Activated naive CD8-positive, alpha-beta T cell treated with anti-CD3 and anti-CD28 coated beads, Interleukin-2, amount 50 U/mL, for 24 hours (primary cell): ENCODE measurements at regions not wholly inside any gene's neighbourhood (a gene's known extent, or its start where the extent isn't known, plus 50 kb on each side); places are given as distances from the start of the nearest gene placed in this dataset.

Source experiments
- ATAC-seq: fragments of 150-1000 bp; cut with Tn5 transposase; one replicate; pipeline ENCODE4 v1.10.0; 2021
- DNase-seq: peaks from one replicate; pipeline ENCODE4 v3.0.0; 2021
- H3K27ac Mint-ChIP-seq: one replicate; pipeline ENCODE4 v1.8.0; 2021; ENCODE audit warnings: mild to moderate bottlenecking, mixed read lengths
- H3K27me3 Mint-ChIP-seq: one replicate; pipeline ENCODE4 v1.8.0; 2021; ENCODE audit warnings: mixed read lengths
- H3K36me3 Mint-ChIP-seq: one replicate; pipeline ENCODE4 v1.8.0; 2021; ENCODE audit warnings: low read depth, mixed read lengths
- H3K4me1 Mint-ChIP-seq: one replicate; pipeline ENCODE4 v1.8.0; 2021; ENCODE audit warnings: mixed read lengths
- H3K4me3 Mint-ChIP-seq: one replicate; pipeline ENCODE4 v1.8.0; 2021; ENCODE audit warnings: mild to moderate bottlenecking, moderate library complexity, mixed read lengths
- H3K9me3 Mint-ChIP-seq: one replicate; pipeline ENCODE4 v1.8.0; 2021; ENCODE audit warnings: mixed read lengths

- Mint-ChIP-seq H3K9me3 (no peaks in the 10 kb centered on the region), H3K27ac (no peak overlapping the region), H3K4me1 (no peaks in the 10 kb centered on the region), H3K36me3 (no peaks in the 10 kb centered on the region), H3K4me3 (no peak overlapping the region), H3K27me3 (peaks cover 2% of the 10 kb centered on the region)
- no peak for DNase-seq
- ATAC-seq, result no peak
Observed at GRCh38 chrX:16376056-16376455, 208.8 kb downstream of the MAGEB17 start.

- Mint-ChIP-seq H3K27ac (no peak overlapping the region), H3K9me3 (no peaks in the 10 kb centered on the region), H3K27me3 (peaks cover 3% of the 10 kb centered on the region), H3K36me3 (no peaks in the 10 kb centered on the region), H3K4me1 (no peaks in the 10 kb centered on the region), H3K4me3 (no peak overlapping the region)
- no peak for ATAC-seq
- no peak for DNase-seq
Observed at GRCh38 chrX:16386126-16386525, 218.8 kb downstream of the MAGEB17 start.

GRCh38 chrX:16392597-16392996, 225.3 kb downstream of the MAGEB17 start:
- no peaks in the 10 kb centered on the region for H3K36me3 Mint-ChIP-seq
- H3K27me3 Mint-ChIP-seq, result peaks cover 3% of the 10 kb centered on the region
- no peak for ATAC-seq
- H3K9me3 Mint-ChIP-seq, result no peaks in the 10 kb centered on the region
- no peak overlapping the region for H3K27ac Mint-ChIP-seq
- no peak overlapping the region for H3K4me3 Mint-ChIP-seq
- DNase-seq, result no peak
- H3K4me1 Mint-ChIP-seq, result no peaks in the 10 kb centered on the region

- H3K9me3 Mint-ChIP-seq, result no peaks in the 10 kb centered on the region
- H3K4me3 Mint-ChIP-seq, result no peak overlapping the region
- H3K27me3 Mint-ChIP-seq, result peaks cover 3% of the 10 kb centered on the region
- ATAC-seq, result no peak
- DNase-seq, result no peak
- H3K4me1 Mint-ChIP-seq, result no peaks in the 10 kb centered on the region
- H3K36me3 Mint-ChIP-seq, result no peaks in the 10 kb centered on the region
- no peak overlapping the region for H3K27ac Mint-ChIP-seq
Observed at GRCh38 chrX:16394290-16394689, 227.0 kb downstream of the MAGEB17 start.

GRCh38 chrX:16403808-16404207, 236.5 kb downstream of the MAGEB17 start:
- no peaks in the 10 kb centered on the region for H3K36me3 Mint-ChIP-seq
- no peak for ATAC-seq

GRCh38 chrX:16416588-16416987, 233.4 kb upstream of the S100G start:
- DNase-seq (no peak), ATAC-seq (no peak)
- Mint-ChIP-seq H3K27me3 (peaks cover 5% of the 10 kb centered on the region), H3K4me1 (no peaks in the 10 kb centered on the region), H3K36me3 (no peaks in the 10 kb centered on the region), H3K9me3 (no peaks in the 10 kb centered on the region), H3K27ac (no peak overlapping the region), H3K4me3 (no peak overlapping the region)

More at GRCh38 chrX:16403808-16404207, 236.5 kb downstream of the MAGEB17 start:
- Mint-ChIP-seq H3K27me3 (peaks cover 2% of the 10 kb centered on the region), H3K4me3 (no peak overlapping the region), H3K9me3 (no peaks in the 10 kb centered on the region), H3K27ac (no peak overlapping the region), H3K4me1 (no peaks in the 10 kb centered on the region)
- no peak for DNase-seq

GRCh38 chrX:16418650-16419049, 231.3 kb upstream of the S100G start:
- H3K4me1 Mint-ChIP-seq, result no peaks in the 10 kb centered on the region
- H3K27ac Mint-ChIP-seq, result no peak overlapping the region
- ATAC-seq (no peak), DNase-seq (no peak)
- H3K36me3 Mint-ChIP-seq, result no peaks in the 10 kb centered on the region
- H3K27me3 Mint-ChIP-seq, result no peaks in the 10 kb centered on the region
- no peak overlapping the region for H3K4me3 Mint-ChIP-seq
- H3K9me3 Mint-ChIP-seq, result no peaks in the 10 kb centered on the region

- Mint-ChIP-seq H3K4me3 (no peak overlapping the region), H3K36me3 (no peaks in the 10 kb centered on the region), H3K4me1 (peaks cover 3% of the 10 kb centered on the region), H3K27me3 (no peaks in the 10 kb centered on the region), H3K9me3 (no peaks in the 10 kb centered on the region), H3K27ac (no peak overlapping the region)
- ATAC-seq (no peak), DNase-seq (no peak)
Observed at GRCh38 chrX:16427668-16428067, 222.3 kb upstream of the S100G start.

- H3K9me3 Mint-ChIP-seq, result no peaks in the 10 kb centered on the region
- no peaks in the 10 kb centered on the region for H3K36me3 Mint-ChIP-seq
- no peaks in the 10 kb centered on the region for H3K27me3 Mint-ChIP-seq
- ATAC-seq (no peak), DNase-seq (no peak)
- H3K4me3 Mint-ChIP-seq, result no peak overlapping the region
- no peak overlapping the region for H3K27ac Mint-ChIP-seq
- H3K4me1 Mint-ChIP-seq, result peaks cover 11% of the 10 kb centered on the region
Observed at GRCh38 chrX:16429406-16429805, 220.6 kb upstream of the S100G start.

GRCh38 chrX:16431266-16431665, 218.7 kb upstream of the S100G start:
- Mint-ChIP-seq H3K4me3 (no peak overlapping the region), H3K27me3 (no peaks in the 10 kb centered on the region), H3K36me3 (no peaks in the 10 kb centered on the region), H3K9me3 (no peaks in the 10 kb centered on the region), H3K4me1 (peaks cover 10% of the 10 kb centered on the region), H3K27ac (no peak overlapping the region)
- DNase-seq (no peak), ATAC-seq (no peak)

GRCh38 chrX:16433021-16433420, 216.9 kb upstream of the S100G start:
- ATAC-seq (no peak), DNase-seq (no peak)
- peaks cover 10% of the 10 kb centered on the region for H3K4me1 Mint-ChIP-seq
- H3K36me3 Mint-ChIP-seq, result no peaks in the 10 kb centered on the region
- no peak overlapping the region for H3K27ac Mint-ChIP-seq
- H3K27me3 Mint-ChIP-seq, result no peaks in the 10 kb centered on the region
- no peak overlapping the region for H3K4me3 Mint-ChIP-seq
- H3K9me3 Mint-ChIP-seq, result no peaks in the 10 kb centered on the region

GRCh38 chrX:16435399-16435986, 214.5 kb upstream of the S100G start:
- H3K27ac Mint-ChIP-seq, result no peak overlapping the region
- H3K27me3 Mint-ChIP-seq, result no peaks in the 10 kb centered on the region
- no peak overlapping the region for H3K4me3 Mint-ChIP-seq
- no peaks in the 10 kb centered on the region for H3K9me3 Mint-ChIP-seq
- DNase-seq, result no peak
- no peaks in the 10 kb centered on the region for H3K36me3 Mint-ChIP-seq
- no peak for ATAC-seq
- peaks cover 10% of the 10 kb centered on the region for H3K4me1 Mint-ChIP-seq

- peak; percentile 66 for DNase-seq
- H3K4me3 Mint-ChIP-seq, result no peak overlapping the region
- H3K27me3 Mint-ChIP-seq, result no peaks in the 10 kb centered on the region
- no peaks in the 10 kb centered on the region for H3K36me3 Mint-ChIP-seq
- H3K9me3 Mint-ChIP-seq, result no peaks in the 10 kb centered on the region
- H3K27ac Mint-ChIP-seq, result no peak overlapping the region
- peaks cover 10% of the 10 kb centered on the region for H3K4me1 Mint-ChIP-seq
- ATAC-seq, result peak; percentile 83
Observed at GRCh38 chrX:16436348-16437188, 213.4 kb upstream of the S100G start.

- Mint-ChIP-seq H3K27ac (no peak overlapping the region), H3K4me3 (no peak overlapping the region), H3K9me3 (no peaks in the 10 kb centered on the region), H3K4me1 (no peaks in the 10 kb centered on the region), H3K27me3 (no peaks in the 10 kb centered on the region), H3K36me3 (no peaks in the 10 kb centered on the region)
- no peak for ATAC-seq
- no peak for DNase-seq
Observed at GRCh38 chrX:16440446-16440845, 209.5 kb upstream of the S100G start.

GRCh38 chrX:16444353-16444752, 205.6 kb upstream of the S100G start:
- ATAC-seq, result no peak
- no peak for DNase-seq
- H3K4me1 Mint-ChIP-seq, result peaks cover 5% of the 10 kb centered on the region
- no peaks in the 10 kb centered on the region for H3K9me3 Mint-ChIP-seq
- H3K4me3 Mint-ChIP-seq, result no peak overlapping the region
- H3K36me3 Mint-ChIP-seq, result no peaks in the 10 kb centered on the region
- H3K27me3 Mint-ChIP-seq, result no peaks in the 10 kb centered on the region
- H3K27ac Mint-ChIP-seq, result no peak overlapping the region
